ENCODE measurements at regions not wholly inside any gene's neighbourhood (a gene's known extent, or its start where the extent isn't known, plus 50 kb on each side); places are given as distances from the start of the nearest gene placed in this dataset.
"Not testable (repeated sequence)": the region's sequence is repeated elsewhere in the genome, so short reads cannot be mapped to it uniquely, and the experiment has no call there.

DNA sequence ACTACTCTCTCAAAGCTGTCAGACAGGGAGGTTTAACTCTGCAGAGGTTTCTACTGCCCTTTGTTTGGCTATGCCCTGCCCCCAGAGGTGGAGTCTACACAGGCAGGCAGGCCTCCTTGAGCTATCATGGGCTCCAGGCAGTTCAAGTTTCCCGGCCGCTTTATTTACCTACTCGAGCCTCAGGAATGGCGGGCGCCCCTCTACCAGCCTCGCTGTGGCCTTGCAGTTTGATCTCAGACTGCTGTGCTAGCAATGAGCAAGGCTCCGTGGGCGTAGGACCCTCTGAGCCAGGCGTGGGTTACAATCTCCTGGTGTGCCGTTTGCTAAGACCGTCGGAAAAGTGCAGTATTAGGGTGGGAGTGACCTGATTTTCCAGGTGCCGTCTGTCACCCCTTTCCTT is 124.3 kb downstream of the PTCHD1 start:
- FAIRE-seq; DNase-seq (ENCODE audit: extremely low spot score, insufficient read length, low read depth): not testable (repeated sequence)

DNA sequence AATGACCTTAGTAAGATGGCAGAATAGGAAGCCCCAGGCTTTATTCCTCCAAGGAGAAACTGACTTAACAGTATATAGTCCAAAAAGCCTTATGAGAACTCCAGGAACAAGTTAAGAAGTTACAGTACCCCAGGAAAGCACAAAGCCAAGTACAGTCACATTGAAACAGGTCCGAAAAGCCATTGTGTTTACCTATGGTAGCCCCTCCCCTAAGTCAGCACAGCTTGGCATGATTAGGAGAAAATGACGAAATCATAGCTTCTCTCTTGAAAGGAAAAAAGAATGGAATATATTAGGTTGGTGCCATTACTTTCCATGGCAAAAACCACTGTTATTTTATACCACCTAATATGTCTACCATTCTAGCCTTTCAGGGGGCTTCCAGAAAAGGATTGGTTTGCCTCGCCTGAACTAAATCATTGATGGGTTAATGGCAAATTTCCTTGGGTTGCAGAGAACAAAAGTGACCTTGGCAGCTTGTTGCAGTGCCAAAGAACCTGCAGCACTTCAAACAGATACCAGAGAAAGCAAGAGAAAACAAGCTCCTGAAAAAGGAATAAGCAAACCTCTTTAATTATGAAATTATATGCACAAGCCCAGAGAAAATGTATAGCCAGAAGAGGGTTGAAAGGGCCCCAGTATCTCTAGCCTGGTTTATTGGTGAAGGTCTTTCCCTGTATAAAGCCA is 130.6 kb downstream of the PTCHD1 start:
- DNase-seq (ENCODE audit: extremely low spot score, insufficient read length, low read depth) (no peak), FAIRE-seq (no peak)

DNA sequence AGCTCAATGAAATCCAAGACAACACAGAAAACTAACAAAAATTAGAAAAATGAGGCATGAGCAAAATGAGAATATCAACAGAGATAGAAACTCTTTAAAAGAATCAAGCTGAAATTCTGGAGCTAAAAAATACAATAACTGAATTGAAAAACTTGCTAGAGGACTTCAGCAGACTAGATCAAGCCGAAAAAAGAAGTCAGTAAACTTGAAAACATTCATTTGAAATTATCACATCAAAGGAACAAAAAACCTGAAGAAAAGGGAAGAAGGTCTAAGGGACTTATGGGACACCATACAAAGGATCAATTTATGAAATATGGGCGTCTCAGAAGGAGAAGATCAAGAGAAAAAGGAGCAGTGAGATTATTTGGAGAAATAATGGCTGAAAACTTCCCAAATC is 131.3 kb downstream of the PTCHD1 start:
- DNase-seq (ENCODE audit: extremely low spot score, insufficient read length, low read depth) (no peak), FAIRE-seq (no peak)

DNA sequence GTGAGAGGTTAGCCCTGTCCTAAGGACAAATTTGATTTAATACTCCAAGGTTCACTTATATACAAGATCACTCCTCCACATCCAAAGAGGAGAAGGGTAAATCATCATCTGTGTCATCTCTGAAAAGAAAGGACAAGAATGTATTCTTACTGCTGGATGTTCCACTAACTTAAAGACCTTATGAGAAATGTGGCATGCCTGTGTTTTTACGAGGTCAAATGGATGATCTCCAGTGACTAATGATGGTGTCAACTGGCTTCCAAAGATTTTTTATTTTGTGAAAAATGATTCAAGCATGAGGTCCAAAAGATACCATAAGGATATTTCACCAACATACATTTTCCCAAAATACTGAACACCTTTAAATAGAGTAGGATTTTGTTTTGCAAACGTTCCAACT is 143.4 kb downstream of the PTCHD1 start:
- DNase-seq (ENCODE audit: extremely low spot score, insufficient read length, low read depth) (no peak), FAIRE-seq (no peak)

DNA sequence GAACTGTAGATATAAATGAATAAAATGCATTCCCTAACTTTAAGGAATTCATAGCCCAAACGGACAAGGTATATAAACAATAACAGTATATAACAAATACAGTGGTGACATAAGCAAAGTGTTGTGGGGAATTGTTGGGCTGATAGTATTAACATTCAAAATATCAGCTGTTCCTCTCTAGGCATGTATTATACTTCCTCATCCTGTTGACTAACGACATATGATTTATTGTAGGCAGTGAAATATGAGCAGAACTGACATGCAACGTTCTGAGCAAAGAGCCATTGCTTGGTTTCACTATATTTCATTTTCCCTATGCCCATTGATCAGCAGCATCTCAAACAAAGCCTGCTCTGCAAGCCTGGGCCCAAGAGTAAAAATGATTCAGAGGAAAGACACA is 143.9 kb downstream of the PTCHD1 start:
- FAIRE-seq (no peak), DNase-seq (ENCODE audit: extremely low spot score, insufficient read length, low read depth) (no peak)

DNA sequence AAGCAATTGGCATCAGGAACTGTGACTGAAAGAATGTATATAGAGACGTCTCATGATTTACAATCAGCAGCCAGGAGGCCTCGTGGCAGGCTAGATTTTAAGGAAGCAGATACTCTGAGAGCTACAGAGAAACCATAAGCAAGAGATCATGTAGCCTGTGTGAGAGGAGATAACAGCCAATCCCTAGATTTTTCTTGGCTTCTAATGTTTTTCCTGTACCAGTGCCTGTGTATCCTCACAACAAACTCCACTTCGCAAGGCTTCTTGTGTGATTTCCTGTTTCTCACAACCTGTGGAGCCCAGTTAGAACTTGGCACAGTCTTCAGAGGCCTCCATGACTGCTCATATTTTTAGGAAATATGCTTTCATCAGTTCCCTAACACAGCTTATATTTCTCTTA is 147.9 kb downstream of the PTCHD1 start:
- FAIRE-seq (no peak), DNase-seq (ENCODE audit: extremely low spot score, insufficient read length, low read depth) (no peak)

DNA sequence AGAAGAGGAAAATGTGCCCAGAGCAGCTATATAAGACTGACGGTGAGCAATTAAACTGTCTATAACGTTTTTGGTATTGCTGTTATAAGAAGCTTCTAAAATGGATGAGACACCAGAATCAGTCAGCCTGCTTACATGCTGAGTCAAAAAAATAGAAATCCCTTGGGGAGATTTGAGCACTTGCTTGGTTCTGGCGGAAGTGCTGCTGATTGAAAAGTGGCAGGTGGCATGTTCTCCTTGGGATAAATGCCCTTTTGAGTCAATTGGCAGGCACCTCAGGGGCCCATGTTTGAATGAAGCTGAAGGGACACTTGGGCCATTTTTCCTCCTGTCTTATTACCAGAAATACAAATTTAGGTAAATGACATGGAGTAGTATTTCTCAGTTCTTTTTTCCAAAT is 148.7 kb downstream of the PTCHD1 start:
- DNase-seq (ENCODE audit: extremely low spot score, insufficient read length, low read depth) (no peak), FAIRE-seq (no peak)

DNA sequence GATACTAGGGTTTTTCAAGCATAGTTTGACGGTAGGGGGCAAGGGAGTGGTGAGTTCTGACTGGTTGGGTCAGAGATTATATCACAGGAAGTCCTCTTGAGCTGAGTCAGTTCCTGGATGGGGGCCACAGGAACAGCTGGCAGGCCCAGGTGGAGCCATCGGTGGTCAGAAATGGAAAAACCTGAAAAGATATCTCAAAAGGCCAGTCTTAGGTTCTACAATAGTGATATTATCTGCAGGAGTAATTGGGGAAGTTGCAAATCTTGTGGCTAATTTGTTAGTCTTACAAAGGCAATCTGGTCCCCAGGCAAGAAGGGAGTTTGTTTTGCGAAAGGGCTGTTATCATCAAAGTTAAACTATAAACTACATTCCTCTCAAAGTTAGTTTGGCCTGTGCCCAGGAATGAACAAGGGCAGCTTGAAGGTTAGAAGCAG is 159.3 kb downstream of the PTCHD1 start:
- FAIRE-seq (peak; percentile 90), DNase-seq (ENCODE audit: extremely low spot score, insufficient read length, low read depth) (no peak)

DNA sequence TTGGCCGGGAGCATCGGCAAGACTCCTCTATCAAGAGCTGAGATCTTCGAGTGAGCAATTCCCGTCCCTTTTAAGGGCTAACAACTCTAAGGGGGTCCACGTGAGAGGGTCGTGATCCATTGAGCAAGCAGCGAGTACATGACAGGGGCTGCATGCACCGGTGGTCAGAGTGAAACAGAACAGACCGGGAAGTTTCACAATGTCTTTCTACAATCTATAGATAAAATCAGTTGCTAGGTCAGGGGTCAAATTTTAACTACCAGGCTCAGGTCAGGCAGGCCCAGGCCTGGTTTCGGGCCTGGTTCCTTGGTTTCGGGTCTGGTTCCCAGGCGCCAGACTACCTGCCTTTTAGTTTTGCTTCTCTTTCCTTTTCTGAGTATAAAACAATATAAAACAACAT is 160.1 kb downstream of the PTCHD1 start:
- FAIRE-seq = peak; percentile 54
- DNase-seq (ENCODE audit: extremely low spot score, insufficient read length, low read depth) = no peak

DNA sequence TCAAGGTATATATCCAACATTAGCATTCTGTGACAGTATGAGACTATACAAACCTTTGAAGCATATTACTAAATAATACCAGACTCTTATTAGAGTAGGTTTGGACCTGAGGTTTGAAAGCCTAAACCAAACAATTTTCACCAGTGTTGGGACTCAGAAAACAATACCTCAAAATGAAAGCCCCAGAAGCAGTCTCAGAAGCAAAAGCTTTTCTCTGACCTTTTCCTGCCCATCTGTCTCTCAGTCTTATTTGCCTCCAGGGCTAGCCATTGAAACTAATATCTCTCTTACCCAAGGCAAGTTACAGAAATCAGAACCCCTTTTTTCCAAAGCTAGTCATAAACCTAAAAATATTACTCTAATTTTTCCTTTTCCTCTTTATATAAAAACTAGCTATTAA is 163.3 kb downstream of the PTCHD1 start:
- FAIRE-seq (peak; percentile 83), DNase-seq (ENCODE audit: extremely low spot score, insufficient read length, low read depth) (no peak)

DNA sequence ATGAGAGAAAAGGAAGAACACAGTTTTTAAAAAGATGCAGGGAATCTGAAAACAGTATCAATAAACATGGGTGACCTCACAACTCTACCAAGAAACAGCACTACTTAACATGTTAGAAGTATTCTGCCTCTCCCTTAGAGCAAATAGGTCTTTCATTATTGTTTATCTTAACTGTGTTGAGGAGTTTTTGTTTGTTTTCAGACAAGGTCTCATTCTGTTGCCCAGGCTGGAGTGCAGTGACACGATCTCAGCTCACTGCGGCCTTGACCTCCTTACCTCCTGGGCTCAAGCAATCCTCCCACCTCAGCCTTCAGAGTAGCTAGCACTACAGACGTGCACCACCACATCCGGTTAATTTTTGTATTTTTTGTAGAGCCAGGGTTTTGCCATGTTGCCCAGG is 165.3 kb upstream of the PRDX4 start:
- no peak for DNase-seq (ENCODE audit: extremely low spot score, insufficient read length, low read depth)

DNA sequence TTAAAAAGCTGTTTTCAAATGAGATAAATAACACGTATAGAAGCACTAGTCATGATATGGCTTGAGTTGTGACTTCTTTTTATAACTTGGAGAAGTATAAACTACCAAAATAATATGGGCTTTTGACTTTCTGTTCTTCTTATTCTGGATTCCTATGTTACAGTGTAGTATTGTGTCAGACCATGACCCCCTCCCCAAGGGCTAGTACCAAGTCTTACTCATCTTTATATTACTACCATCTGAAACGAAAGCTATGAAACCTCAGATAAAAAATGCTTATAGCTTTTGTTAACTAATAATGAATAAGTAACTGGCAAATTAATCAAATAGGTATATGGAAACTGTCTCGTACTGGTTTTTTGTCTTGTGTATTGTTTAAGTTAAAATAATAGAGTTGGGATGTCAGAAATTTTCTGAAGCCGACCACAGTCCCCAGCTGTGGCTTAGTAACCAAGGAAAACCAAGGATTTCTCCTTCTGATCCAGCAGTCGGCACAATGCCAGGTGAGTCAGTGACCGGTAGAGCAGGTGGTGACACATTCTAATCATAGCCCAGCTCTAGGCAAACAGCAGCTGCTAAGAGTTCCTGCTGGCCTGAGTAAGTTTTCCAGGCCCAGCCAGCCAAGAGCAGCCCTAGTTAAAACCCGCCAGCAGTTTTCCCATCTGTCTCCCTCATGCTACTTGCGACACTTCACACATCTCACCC is 163.3 kb upstream of the PRDX4 start:
- FAIRE-seq = no peak
- no peak for DNase-seq (ENCODE audit: extremely low spot score, insufficient read length, low read depth)

More for the DNA sequence above, 165.3 kb upstream of the PRDX4 start:
- FAIRE-seq = peak; percentile 24

DNA sequence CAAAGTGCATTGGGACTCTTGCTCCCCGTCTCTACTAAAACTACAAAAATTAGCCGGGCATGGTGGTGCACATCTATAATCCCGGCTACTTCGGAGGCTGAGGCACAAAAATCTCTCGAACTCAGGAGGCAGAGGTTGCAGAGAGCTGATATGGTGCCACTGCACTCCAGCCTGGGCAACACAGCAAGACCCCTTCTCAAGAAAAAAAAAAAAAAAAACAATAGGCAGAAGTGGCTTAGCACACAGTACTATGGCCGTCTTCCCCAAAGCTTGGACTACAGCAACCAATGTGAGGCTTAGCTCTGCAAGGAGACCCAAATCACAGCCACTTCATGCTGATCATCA is 162.8 kb upstream of the PRDX4 start:
- FAIRE-seq = no peak

DNA sequence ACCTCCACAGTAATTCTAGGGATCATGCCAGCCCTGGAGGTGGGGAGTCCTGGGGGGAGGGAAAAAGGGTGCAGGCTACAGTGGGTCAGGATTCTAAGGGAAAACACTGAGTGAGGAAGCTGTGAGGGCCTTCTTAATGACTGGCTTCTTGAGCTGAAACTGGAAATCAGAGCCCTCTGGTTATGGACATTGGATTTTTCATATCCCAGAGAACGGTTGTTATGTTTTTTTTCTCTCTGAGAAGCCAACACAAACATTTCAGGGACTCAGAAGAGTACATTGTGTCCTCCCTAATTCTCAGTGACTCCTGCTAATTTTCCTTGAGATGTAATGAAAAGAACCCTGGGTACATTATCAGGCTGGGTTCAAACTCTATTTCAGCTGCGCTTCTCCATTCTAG is 162.4 kb upstream of the PRDX4 start:
- DNase-seq (ENCODE audit: extremely low spot score, insufficient read length, low read depth) = no peak
- FAIRE-seq = no peak

More for the DNA sequence above, 162.8 kb upstream of the PRDX4 start:
- DNase-seq (ENCODE audit: extremely low spot score, insufficient read length, low read depth) = no peak

DNA sequence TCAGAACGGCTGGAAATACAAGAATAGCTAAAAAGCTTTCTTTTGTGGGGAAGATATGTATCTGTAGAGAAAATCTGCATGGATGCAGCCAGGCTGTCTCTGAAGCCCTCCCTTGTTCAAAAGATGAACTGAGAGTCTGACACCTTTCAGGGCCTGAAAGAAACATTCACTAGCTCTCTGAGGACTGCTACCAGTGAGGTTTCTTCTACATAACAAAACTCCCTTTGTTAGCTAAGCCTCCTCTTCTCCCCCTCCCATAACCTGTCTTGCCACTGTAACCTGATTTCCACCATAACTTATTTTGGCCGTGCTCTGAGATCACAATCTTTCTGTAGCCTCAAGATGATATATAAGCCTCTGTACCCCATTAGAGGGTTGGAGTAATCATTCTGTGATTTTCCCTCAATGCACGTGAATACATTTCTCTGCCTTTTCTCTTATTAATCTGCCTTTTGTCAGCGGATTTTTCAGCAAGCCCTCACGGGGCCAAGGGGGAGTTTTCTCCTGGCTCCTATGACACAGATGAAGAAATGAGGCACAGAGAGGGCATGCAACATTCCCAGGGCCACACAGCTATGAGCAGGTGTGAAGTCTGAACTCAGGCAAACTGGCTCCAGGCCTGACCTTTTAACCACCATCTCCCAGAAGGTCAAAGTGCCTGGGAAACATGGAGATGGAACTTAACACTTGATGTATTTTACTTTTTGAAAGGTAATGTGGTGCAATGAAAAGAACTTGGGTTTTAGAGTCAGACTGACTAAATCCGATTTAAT is 161.6 kb upstream of the PRDX4 start:
- FAIRE-seq = peak; percentile 53
- DNase-seq (ENCODE audit: extremely low spot score, insufficient read length, low read depth) = no peak

DNA sequence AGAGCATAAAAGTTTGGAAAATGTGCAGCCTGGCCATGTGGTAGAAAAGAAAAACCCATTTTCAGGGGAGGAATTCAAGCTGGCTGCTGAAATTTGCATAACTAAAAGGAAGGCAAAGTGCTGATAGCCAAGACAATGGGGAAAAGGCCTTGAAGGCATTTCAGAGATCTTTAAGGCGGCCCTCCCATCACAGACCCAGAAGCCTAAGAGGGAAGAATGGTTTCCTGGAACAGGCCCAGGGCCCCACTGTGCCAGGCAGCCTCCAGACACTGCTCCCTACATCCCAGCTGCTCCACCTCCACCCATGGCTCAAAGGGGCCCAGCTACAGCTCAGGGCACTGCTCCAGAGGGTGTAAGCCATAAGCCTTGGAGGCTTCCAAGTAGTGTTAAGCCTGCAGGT is 158.0 kb upstream of the PRDX4 start:
- FAIRE-seq (no peak), DNase-seq (ENCODE audit: extremely low spot score, insufficient read length, low read depth) (no peak)

DNA sequence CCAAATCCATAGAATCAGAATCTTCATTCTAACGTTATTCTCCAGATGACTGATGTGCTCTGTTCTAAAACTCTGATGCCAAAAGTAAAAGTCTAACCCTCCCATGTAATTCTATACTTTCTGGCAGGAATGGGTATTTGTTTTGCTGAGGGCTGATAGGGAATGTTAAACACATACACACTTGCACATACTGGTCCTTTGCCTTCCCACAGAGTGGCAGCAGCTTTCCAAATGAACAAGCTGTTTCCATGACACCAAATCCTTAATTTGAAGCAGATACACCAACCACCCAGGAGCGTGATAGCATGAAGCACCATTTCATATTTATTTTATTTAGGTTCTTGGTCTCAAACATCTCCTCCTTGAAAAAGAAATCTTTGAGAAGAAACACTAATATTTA is 155.5 kb upstream of the PRDX4 start:
- no peak for FAIRE-seq
- no peak for DNase-seq (ENCODE audit: extremely low spot score, insufficient read length, low read depth)

DNA sequence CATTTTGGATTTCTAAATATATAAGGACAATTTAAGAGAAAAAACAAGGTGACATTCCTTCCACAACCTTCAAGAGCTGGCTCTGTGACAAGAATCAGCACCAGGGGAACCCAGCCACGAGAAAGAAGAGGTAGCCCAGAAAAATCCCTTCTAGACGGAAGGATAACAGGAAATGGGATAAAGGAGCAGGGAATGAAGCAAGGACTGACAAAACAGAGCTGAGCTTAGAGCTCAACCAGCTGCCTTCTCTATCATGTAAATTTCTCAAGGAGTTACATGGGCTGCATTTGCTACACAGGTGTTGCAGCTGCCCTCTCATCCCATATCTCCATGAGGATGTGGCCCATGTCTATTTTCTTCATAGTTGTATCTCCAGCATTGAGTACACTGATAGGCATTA is 154.2 kb upstream of the PRDX4 start:
- FAIRE-seq = no peak

DNA sequence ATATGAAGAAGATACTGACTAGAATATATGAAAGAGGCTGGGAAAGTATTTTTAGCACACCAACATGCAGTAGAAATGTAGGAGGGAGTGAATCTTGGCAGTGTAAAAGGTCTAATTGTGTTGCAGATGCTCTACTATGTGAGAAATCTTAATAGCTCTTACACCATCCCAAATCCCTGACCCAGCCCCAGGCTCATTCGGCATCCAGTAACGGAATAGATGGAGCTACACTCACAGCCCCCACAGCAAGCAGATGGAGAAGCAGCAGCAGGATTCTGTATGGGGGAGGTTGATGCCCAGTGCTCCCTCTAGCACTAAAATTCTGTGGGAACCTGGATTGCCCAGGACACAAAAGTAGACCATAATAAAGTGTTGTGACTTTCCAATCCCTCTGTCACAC is 153.2 kb upstream of the PRDX4 start:
- FAIRE-seq = no peak

More for the DNA sequence above, 154.2 kb upstream of the PRDX4 start:
- no peak for DNase-seq (ENCODE audit: extremely low spot score, insufficient read length, low read depth)

DNA sequence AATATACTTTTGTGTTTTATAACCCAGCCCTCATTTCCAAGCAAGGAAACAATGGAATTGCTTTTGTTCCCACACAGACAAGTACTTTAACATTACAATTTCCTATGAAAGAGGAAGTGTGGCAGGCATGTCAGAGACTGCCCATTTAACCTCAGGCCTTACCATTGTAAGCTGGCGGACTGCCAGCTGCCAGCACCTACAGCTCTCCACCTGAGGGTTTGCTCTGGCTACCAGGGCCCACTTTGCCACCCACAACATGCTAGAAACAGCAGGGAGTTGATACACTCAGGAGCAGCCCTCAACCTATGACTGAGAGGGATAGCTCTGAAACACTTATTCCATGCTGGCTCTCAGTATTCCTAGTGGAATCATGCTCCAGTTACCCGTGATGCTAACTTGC is 152.3 kb upstream of the PRDX4 start:
- DNase-seq (ENCODE audit: extremely low spot score, insufficient read length, low read depth) (no peak), FAIRE-seq (peak; percentile 75)

More for the DNA sequence above, 153.2 kb upstream of the PRDX4 start:
- DNase-seq (ENCODE audit: extremely low spot score, insufficient read length, low read depth) = no peak

DNA sequence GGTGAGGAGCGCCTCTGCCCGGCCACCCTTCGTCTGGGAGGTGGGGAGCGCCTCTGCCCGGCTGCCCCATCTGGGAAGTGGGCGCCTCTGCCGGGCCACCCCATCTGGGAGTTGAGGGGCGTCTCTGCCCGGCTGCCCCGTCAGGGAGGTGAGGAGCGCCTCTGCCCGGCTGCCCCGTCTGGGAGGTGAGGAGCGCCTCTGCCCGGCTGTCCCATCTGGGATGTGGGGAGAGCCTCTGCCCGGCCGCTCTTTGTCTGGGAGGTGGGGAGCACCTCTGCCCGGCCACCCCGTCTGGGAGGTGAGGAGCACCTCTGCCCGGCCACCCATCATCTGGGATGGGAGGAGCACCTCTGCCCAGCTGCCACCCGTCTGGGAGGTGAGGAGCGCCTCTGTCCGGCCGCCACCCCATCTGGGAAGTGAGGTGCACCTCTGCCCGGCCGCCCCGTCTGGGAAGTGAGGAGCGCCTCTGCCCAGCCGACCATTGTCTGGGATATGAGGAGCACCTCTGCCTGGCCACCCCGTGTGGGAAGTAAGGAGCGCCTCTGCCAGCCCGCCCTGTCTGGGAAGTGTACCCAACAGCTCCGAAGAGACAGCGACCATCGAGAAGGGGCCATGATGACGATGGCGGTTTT is 144.2 kb upstream of the PRDX4 start:
- DNase-seq (ENCODE audit: extremely low spot score, insufficient read length, low read depth); FAIRE-seq: not testable (repeated sequence)
